Lower lobe of right lung (tissue), 2 donors: ENCODE measurements at regions not wholly inside any gene's neighbourhood (a gene's known extent, or its start where the extent isn't known, plus 50 kb on each side); places are given as distances from the start of the nearest gene placed in this dataset.
"Not testable (repeated sequence)": the region's sequence is repeated elsewhere in the genome, so short reads cannot be mapped to it uniquely, and the experiment has no call there.

Source experiments
- ATAC-seq, 2 donors: fragments of 200-7000 bp; cut with Tn5 transposase; one replicate each; pipeline ENCODE4 v1.9.1; 2020 to 2022; ENCODE audit warnings: mild to moderate bottlenecking in 2 of 2, moderate library complexity in 2 of 2
- DNase-seq: peaks from one replicate; pipeline ENCODE4 v3.0.0-alpha.2; 2020
- H3K27ac ChIP-seq: fragments of 200-600 bp; one replicate; pipeline ENCODE4 v1.8.0; 2022
- H3K27me3 ChIP-seq: fragments of 200-600 bp; one replicate; pipeline ENCODE4 v1.8.0; 2022; ENCODE audit warnings: low read depth
- H3K36me3 ChIP-seq: fragments of 200-600 bp; one replicate; pipeline ENCODE4 v1.8.0; 2022; ENCODE audit warnings: mild to moderate bottlenecking
- H3K4me1 ChIP-seq: fragments of 200-600 bp; one replicate; pipeline ENCODE4 v1.8.0; 2022
- H3K4me3 ChIP-seq: fragments of 200-600 bp; one replicate; pipeline ENCODE4 v1.8.0; 2022; ENCODE audit warnings: mild to moderate bottlenecking
- H3K9me3 ChIP-seq: fragments of 200-600 bp; one replicate; pipeline ENCODE4 v1.8.0; 2022
- intact Hi-C: fragments of 100-400 bp; cut with DNase I; formaldehyde crosslinking; loops from one replicate; pipeline ENCODE4 v1.11.0; 2022
- donor health status: DM: no; HTN: yes; CAD: no; lungs with severe emphysema.

DNA sequence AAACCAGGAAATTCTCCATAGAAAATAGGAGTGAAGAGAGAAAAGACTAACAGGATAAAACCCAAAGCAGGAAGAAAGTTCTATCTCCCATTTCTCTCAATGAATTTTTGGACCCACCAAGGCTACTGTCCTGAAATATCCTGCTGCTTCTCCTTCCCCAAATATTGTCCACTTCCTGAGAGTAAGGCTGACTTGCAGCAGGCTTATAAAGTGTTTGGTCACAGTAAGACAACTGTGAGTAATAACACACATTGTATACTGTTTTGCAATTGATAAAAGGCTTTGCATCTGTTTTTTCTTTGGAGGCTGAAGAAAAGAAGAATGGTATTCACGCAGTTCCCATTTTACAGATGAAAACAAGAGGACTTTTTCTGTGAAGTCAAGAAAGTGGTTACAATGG, 52.8 kb downstream of the FOXD4L6 start:
- ATAC-seq, intact Hi-C loops, H3K27ac ChIP-seq, DNase-seq, H3K36me3 ChIP-seq, H3K4me3 ChIP-seq, H3K9me3 ChIP-seq, H3K4me1 ChIP-seq: not testable (repeated sequence)
- H3K27me3 ChIP-seq: peaks cover 12% of the 10 kb centered on the region

DNA sequence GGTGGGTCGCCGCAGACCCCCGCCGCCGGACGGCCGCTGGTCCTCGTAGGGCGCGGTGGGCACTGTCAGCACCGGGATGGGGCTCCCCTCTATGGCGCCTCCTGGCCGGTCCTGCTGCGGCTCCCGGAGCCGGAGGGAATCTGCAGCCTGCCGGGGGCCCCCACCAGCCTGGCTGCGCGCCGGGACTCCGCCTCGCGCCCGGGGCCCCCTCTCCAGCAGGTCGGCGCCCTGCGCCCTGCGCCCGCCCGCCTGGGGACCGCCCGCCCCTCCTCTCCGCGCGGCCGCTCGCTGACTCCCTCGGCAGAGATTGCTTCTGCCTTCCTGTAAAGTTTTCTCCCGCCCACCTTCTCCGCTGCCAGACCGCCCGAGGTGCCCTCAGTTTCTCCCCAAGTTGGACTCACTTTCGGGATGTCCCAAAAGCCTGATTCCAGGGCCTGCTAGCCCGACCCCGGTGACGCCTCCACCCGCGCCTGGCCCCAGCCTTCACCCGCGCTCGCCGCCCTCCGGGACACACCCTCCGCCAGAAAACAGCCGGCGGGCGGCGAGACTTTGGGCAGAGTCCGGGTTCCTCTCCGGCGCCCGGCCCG, 54.0 kb downstream of the FOXD4L6 start:
- peak overlapping the region; percentile 57 for H3K4me3 ChIP-seq
- H3K4me1 ChIP-seq, H3K9me3 ChIP-seq, H3K36me3 ChIP-seq, H3K27ac ChIP-seq, intact Hi-C loops: not testable (repeated sequence)
- ATAC-seq (peak; percentile 83 to 86), DNase-seq (peak; percentile 55)
- peaks cover 12% of the 10 kb centered on the region for H3K27me3 ChIP-seq

DNA sequence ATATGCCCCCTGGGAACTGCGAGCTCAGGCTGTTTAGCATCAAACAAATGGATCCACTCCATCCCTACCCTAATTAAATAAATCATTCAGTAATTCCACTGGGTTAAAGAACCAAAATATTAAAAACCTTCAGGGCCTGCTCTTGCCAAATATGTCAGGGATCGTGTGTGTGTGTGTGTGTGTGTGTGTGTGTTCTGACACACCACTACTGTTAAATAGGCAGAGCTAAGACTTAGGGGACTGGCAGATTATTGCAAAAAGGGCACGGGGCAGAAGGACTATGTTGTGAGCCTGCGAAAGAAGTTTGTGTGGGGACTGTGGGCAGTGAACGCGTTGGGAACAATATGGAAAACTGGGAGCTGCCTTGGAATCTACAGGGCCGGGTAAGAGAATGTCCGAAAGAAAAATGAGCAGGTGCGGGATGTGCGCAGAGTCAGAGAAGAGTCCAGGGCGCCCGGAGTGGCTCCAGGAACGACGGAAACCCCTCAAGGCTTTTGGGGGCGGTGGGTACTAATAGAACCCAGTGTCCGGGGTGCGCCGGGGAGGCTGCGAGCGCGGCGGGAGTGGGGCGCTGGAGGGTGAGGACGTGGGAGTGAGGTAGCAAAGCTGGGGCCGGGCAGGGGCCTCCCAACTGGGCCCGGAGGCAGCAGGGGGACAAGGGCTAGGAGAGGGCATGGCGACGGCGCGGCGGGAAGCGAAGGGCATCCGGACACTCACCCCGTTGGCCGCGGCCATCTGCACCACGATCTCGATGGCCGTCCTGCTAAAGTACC, 54.8 kb downstream of the FOXD4L6 start:
- intact Hi-C loops, H3K36me3 ChIP-seq, H3K4me1 ChIP-seq, H3K27ac ChIP-seq, H3K9me3 ChIP-seq: not testable (repeated sequence)
- Histone ChIP-seq H3K27me3 (peaks cover 12% of the 10 kb centered on the region), H3K4me3 (peak overlapping the region; percentile 57)
- ATAC-seq (peak; percentile 41 to 44), DNase-seq (peak; percentile 35)

DNA sequence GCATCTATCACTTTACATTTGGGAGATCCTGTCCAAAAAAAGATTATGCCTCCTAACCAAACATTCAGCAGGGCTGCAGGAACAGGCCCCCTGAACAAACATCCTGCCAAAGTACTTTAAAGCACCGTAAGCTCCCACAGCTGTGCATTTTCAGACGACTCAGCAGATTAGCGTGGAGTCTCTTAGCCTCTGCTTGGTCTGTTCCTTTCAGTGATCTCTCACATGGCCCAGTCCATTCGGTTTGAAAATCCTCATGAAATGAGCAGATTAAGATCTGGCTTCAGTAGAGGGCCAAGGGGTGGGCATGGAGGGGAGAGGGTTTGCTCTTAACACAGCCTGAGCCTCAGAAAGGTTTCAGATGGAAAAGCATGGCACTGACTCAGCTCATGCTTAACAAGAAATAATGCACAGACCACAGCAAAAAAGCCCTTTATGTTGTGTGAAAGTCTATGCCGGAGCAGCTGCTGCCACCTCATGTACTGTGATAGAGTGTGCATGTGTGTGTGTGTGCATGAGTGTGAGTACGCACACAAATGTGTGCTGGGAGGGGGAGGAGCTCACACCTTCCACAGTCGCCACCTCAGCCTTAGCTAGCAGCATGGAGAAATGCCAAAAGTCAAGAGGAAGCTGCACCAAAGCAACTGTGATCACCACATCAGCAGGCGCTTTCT, 64.2 kb downstream of the FOXD4L6 start:
- H3K4me3 ChIP-seq, H3K27me3 ChIP-seq, H3K4me1 ChIP-seq, H3K9me3 ChIP-seq, H3K27ac ChIP-seq, intact Hi-C loops, H3K36me3 ChIP-seq: not testable (repeated sequence)
- ATAC-seq (peak; percentile 57 to 69), DNase-seq (peak; percentile 38)

DNA sequence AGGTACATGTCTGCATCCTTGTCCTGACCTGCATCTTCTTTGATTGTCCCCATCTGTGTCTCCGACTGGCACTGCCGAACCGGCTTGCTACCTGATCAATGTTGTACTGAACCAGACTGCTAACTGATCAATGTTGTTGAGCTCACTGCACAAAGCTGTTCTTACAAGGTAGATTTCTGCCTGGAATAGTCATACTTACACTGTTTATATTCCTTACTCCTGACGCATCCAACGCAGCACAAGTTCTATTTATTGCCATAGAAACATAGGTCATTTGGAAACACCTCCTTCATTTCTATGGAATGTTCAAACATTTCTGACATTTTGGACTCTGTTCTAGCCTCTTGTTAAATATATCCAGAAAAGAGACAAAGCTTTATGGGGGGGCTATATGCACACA, 65.2 kb downstream of the FOXD4L6 start:
- H3K27me3 ChIP-seq, H3K36me3 ChIP-seq, H3K27ac ChIP-seq, H3K4me3 ChIP-seq, ATAC-seq, H3K9me3 ChIP-seq, DNase-seq, intact Hi-C loops, H3K4me1 ChIP-seq: not testable (repeated sequence)

DNA sequence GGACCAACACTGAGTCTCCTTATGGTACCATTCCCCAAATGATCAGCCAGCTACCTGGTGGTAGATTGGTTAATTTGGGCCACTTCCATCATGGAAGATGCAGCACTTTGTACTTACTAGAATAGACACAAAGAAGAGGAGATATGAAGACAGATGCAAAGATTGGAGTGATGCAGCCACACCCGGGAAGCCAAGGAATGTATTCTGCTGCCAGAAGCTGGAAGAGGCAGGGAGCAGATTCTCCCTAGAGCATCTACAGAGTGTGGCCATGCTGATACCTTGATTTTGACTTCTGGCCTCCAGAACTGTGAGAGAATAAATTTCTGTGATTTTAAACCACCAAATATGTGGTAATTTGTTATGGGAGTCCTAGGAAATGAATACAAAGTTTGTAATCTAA, 68.9 kb downstream of the FOXD4L6 start:
- DNase-seq, ATAC-seq, H3K4me1 ChIP-seq, H3K36me3 ChIP-seq, H3K27me3 ChIP-seq, H3K27ac ChIP-seq, H3K4me3 ChIP-seq, H3K9me3 ChIP-seq, intact Hi-C loops: not testable (repeated sequence)

DNA sequence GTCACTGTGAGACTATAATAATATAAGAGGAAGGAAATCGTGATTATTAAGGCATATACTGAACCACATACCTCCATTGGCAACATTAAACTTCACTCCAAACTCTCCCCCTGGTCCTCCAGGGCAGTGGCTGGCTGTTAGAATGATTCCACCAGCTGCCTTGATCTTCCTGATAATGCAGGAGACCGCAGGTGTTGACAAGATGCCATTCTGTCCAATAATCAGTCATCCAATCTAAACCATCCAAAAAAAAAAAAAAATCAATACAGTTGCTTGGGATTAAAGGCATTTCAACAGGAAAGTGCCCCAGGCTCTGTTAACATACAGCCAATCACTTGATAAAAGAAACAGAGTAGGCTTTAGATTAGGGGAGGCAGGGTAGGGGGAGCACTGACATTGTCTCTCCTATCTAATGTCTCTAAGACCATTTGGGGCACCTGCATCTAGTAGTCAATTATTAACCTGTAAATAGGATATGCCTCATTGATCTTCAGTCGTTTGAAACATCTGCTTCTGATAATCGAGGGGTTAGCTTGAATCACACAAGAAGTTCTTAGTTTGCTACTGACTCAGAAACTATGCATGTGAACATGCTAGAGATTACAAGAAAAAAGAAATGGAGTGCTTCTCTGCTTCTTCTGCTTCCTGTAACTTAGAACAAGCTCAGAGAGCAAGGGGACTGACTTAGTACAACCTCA, 74.7 kb downstream of the FOXD4L6 start:
- H3K9me3 ChIP-seq, ATAC-seq, intact Hi-C loops: not testable (repeated sequence)

DNA sequence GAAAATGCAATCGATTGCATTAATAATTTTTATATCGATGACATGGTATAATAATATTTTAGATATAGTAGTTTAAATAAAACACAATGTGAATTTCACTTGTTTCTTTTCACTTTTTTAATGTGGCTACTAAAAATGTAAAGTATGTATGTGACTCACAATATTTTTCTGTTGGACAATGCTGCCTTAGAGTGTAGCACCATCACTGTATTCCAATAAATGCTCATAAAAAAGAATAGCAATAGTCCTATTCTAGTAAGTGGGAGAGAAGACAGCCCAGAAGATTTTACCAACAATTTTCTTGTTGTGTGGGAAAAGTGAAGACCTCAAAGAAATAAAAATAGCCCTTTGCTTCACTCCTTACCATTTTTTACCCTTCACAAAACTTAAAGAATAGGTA, 79.8 kb downstream of the FOXD4L6 start:
- H3K27me3 ChIP-seq, DNase-seq, H3K9me3 ChIP-seq, H3K36me3 ChIP-seq, H3K27ac ChIP-seq, H3K4me1 ChIP-seq, intact Hi-C loops, ATAC-seq, H3K4me3 ChIP-seq: not testable (repeated sequence)

More for the DNA sequence above, 74.7 kb downstream of the FOXD4L6 start:
- not testable (repeated sequence) for H3K4me1 ChIP-seq, H3K36me3 ChIP-seq, H3K4me3 ChIP-seq, DNase-seq, H3K27me3 ChIP-seq, H3K27ac ChIP-seq

DNA sequence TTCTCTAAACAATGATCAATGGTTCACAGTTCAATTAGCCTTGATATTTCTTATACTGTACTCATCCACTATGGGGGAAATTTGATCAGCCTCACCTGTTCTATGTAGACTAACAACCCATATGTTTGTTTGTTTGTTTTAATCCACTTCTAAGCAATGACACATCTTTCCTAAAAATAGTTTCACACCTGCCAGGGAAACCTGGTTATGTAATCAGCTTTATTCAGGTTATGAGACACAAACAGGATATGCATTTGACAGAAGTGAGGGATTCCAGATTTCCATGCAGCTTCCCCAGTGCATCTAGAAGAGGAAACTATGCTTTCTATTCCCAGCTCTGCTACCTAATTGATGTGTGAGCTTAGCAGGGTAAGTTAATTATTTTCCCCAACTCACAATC, 80.7 kb downstream of the FOXD4L6 start:
- not testable (repeated sequence) for H3K27ac ChIP-seq, ATAC-seq, DNase-seq

DNA sequence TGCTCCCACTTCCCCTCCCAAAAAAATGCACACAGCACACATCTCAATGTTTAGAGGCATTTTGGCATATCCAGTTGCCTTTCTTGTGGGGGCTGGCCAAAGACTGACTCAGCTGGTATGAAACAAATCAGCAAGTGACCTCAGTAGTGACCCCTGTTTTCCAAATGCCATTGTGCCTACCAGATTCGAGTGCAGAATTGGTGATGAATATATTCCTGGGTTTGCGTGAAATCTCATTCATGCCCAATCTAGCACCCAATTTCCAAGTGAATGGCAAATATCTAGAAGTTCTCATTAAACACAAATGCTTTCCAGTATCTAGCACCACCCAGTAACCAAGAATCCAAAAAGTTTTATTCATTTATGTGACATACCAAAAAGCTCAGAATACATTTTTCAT, 83.6 kb downstream of the FOXD4L6 start:
- H3K4me3 ChIP-seq, intact Hi-C loops, H3K27me3 ChIP-seq, H3K27ac ChIP-seq, ATAC-seq, H3K9me3 ChIP-seq, H3K36me3 ChIP-seq, DNase-seq, H3K4me1 ChIP-seq: not testable (repeated sequence)

More for the DNA sequence above, 80.7 kb downstream of the FOXD4L6 start:
- intact Hi-C loops, H3K4me1 ChIP-seq, H3K36me3 ChIP-seq, H3K27me3 ChIP-seq, H3K9me3 ChIP-seq, H3K4me3 ChIP-seq: not testable (repeated sequence)

DNA sequence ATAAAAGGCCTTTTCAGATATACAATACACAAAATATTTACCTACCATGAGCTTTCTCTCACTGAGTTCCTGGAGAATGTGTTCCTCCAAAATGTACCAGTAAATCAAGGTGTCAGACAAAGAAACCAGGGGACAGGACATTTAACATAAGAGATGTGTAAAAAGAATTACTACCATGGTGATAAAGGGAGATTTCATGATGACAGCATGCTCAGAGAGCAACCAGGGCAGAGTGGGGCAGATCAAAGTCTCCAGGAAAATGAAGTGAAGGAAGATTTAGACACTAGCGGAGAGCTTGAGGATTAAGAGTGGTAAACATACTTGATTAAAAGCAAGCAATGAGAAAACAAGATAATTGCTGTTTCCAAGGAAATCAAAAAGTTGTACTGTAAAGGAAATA, 85.0 kb downstream of the FOXD4L6 start:
- H3K27me3 ChIP-seq, DNase-seq, H3K9me3 ChIP-seq, H3K27ac ChIP-seq, H3K4me3 ChIP-seq, ATAC-seq, H3K36me3 ChIP-seq, H3K4me1 ChIP-seq, intact Hi-C loops: not testable (repeated sequence)

DNA sequence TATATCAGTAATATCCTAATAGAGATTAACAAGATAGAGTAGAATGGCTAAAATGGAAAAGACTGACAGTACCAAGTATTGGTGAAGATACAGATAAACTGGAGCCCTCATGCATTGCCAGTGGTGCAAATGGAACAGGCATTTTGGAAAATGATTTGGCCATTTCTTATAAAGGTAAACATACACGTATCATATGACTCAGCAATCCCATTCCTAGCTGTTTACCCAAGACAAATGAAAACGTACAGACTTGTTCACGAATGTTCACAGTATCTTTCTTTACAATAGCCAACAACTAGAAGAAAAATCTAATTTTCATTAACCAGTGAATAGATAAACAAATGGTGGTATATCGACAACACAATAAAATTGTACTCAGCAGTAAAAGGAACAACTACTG, 86.4 kb downstream of the FOXD4L6 start:
- ATAC-seq, H3K27me3 ChIP-seq, H3K4me3 ChIP-seq, H3K36me3 ChIP-seq, intact Hi-C loops, H3K4me1 ChIP-seq, H3K27ac ChIP-seq, DNase-seq, H3K9me3 ChIP-seq: not testable (repeated sequence)

DNA sequence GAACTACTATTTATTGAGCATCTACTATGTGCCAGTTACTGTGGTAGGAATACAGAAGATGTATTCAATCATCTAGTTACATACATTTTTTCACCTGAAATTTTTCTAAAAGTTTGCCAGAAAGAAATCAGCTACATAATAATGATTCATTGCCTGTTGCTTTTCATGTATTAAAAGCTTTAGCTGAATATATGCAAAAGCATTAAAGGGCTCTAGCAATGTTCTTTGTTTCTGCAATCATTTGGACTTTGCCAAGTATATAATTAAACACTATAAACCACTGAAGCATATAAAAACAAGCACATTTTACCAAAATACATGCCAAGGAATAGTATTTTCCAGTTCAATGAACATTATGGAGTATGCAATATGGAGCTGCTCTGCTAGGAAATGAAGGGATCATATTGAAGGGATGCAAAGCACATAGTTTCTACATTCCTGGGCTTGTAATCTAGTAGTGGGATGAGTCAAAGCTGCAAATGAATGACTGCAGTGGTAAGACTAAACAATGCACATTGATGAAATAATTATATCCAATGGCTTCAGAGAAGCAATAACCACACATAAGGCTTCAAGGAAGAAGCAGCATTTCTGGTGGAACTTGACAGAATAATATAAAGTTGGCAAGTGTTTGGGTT, 87.7 kb downstream of the FOXD4L6 start:
- not testable (repeated sequence) for ATAC-seq

More for the DNA sequence above, 87.7 kb downstream of the FOXD4L6 start:
- H3K27me3 ChIP-seq, intact Hi-C loops, H3K27ac ChIP-seq, DNase-seq, H3K9me3 ChIP-seq, H3K36me3 ChIP-seq, H3K4me3 ChIP-seq, H3K4me1 ChIP-seq: not testable (repeated sequence)
